Right cardiac atrium (tissue), 5 donors: ENCODE measurements at regions not wholly inside any gene's neighbourhood (a gene's known extent, or its start where the extent isn't known, plus 50 kb on each side); places are given as distances from the start of the nearest gene placed in this dataset.

Experiments
- ATAC-seq, 2 donors: fragments of 200-7000 bp; cut with Tn5 transposase; one replicate each; pipeline versions ENCODE4 v1.8.0 to v1.9.1; 2020; ENCODE audit warnings: moderate library complexity in 2 of 2, mild to moderate bottlenecking in 1 of 2
- DNase-seq, 3 donors: peaks; one replicate each; pipeline ENCODE4 v3.0.0-alpha.2; 2020
- H3K27ac ChIP-seq: one replicate; pipeline ENCODE4 v1.5.1; 2013; ENCODE audit warnings: mild to moderate bottlenecking, low read length, control low read depth, moderate library complexity
- H3K27me3 ChIP-seq: one replicate; pipeline ENCODE4 v1.6.1; 2013; ENCODE audit not compliant: control insufficient read depth, insufficient read depth
- H3K4me1 ChIP-seq: one replicate; pipeline ENCODE4 v1.6.1; 2013; ENCODE audit warnings: low read length; ENCODE audit not compliant: control insufficient read depth, insufficient read depth
- H3K4me3 ChIP-seq: one replicate; pipeline ENCODE4 v1.5.1; 2013; ENCODE audit warnings: low read length, control low read depth
- H3K9me3 ChIP-seq: one replicate; pipeline ENCODE4 v1.6.1; 2013; ENCODE audit warnings: low read length; ENCODE audit not compliant: control insufficient read depth
- WGBS: extraction: QIAGEN DNeasy Blood & Tissue Kit; methylation state at CpG from one replicate; pipeline ENCODE4 v1.1.7; 2013; 5-methylcytosine and 5-hydroxymethylcytosine counted together
- intact Hi-C, 4 donors: fragments of 100-400 bp; cut with DNase I; formaldehyde crosslinking; loops; one replicate each; pipeline versions ENCODE4 v1.11.0 to v1.14.0; 2022 to 2023
- donor health status: healthy with polysubstance abuse.
- donor health status: DM: no; HTN: yes; CAD: no.
- donor health status: DM: no; HTN: no; CAD: no.
- donor health status: DM: no; HTN: yes; CAD: no; lungs with severe emphysema.
- donor health status: DM: yes; HTN: yes; CAD: no.

DNA sequence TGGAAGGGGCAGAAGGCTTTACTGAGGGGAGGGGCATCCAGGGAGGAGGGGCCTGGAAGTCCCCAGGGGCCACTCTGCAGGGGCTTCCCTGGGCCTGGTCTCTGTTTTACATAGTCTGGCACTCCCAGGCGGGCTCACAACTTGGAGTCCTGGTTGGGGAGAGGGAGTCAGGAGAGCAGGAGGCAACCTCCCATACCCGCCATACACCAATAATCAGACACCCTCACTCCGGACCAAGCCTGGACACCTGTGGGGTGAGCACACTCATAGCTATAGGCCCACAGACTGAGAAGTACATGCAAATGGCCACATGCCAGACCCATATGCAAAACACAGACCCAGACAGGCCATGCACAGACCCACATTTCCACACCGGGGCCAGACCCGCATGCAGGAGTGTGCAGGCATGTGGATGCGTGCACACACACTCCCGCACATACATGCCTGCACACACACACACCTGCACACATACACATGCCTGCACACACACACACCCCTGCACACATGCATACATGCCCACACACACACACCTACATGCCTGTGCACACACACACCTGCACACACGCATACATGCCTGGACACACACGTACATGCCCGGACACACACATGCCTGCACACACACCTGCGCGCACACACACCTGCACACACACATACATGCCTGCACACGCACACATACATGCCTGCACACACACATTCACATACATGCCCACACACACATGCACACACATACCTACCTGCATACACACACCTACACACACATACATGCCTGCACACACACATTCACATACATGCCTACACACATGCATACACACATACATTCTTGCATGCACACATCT is 89.5 kb upstream of the RUNX3 start:
- Histone ChIP-seq H3K4me3 (no peak overlapping the region), H3K4me1 (no peaks in the 10 kb centered on the region), H3K27ac (no peak overlapping the region), H3K9me3 (no peaks in the 10 kb centered on the region), H3K27me3 (no peaks in the 10 kb centered on the region)
- peak in 2 of 3 donors; percentile 4 to 25 for DNase-seq
- intact Hi-C loops: no loop called here
- 92% methylated on average over 13 of the region's 13 CpGs for WGBS
- ATAC-seq: no peak

DNA sequence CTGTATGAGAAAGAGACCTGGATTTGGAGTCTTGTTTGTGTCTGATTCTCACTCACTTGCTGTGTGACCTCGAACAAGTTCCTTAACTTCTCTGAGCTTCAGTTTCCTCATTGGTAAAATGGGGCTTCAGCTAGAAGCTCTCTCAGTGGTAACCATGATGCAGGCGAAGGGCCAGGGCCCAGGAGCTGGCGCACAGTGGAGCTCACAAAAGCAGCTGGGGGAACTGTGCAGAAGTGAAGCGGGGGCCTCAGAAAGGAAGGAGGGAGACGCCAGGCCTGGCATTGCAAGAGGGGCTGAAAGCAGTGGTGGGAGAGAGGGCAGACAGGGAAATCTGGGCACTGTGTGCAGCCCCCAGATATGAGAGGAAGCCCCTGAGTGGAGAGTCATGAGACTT is 88.9 kb upstream of the RUNX3 start:
- ATAC-seq: no peak
- peak in 2 of 3 donors; percentile 1 to 18 for DNase-seq
- no peaks in the 10 kb centered on the region for H3K27me3 ChIP-seq

DNA sequence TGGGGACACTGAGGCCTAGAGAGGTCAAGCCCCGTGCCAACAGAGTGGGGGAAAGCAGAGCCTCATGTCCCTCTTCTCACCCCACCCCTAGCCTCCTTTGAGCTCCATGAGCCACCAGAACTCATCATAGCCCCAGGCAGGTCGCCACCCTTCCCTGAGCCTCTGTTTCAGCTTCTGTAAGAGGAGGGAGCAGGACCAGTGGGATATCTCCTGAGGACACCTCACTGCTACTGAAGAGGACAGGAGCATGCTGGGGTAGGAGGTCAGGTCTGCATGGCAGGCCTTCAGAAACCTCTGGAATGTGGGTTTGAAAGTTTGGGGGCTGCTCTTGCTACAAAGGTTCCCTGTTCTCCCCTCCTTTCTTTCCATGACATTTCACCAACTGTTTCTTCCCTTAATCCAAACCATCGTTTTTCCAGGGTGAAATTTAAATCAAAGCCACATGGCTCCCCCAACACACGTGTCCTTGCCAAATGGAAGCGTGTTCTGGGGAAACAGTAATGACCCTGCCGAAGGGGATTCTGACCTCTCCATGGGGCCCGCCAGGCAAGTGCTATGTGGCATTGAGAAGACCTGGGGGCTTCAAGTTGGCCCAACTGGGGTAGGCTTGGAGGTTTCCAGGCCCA is 88.1 kb upstream of the RUNX3 start:
- H3K27me3 ChIP-seq: no peaks in the 10 kb centered on the region
- H3K27ac ChIP-seq: no peak overlapping the region
- 76% methylated on average over 7 of the region's 7 CpGs for WGBS
- ATAC-seq: no peak
- H3K9me3 ChIP-seq: no peaks in the 10 kb centered on the region
- no peak for DNase-seq
- intact Hi-C loops: no loop called here
- H3K4me3 ChIP-seq: no peak overlapping the region
- H3K4me1 ChIP-seq: no peaks in the 10 kb centered on the region

More for the DNA sequence above, 88.9 kb upstream of the RUNX3 start:
- Histone ChIP-seq H3K4me1 (no peaks in the 10 kb centered on the region), H3K9me3 (no peaks in the 10 kb centered on the region), H3K27ac (no peak overlapping the region), H3K4me3 (no peak overlapping the region)
- 89% methylated on average over 5 of the region's 5 CpGs for WGBS
- intact Hi-C loops: no loop called here

DNA sequence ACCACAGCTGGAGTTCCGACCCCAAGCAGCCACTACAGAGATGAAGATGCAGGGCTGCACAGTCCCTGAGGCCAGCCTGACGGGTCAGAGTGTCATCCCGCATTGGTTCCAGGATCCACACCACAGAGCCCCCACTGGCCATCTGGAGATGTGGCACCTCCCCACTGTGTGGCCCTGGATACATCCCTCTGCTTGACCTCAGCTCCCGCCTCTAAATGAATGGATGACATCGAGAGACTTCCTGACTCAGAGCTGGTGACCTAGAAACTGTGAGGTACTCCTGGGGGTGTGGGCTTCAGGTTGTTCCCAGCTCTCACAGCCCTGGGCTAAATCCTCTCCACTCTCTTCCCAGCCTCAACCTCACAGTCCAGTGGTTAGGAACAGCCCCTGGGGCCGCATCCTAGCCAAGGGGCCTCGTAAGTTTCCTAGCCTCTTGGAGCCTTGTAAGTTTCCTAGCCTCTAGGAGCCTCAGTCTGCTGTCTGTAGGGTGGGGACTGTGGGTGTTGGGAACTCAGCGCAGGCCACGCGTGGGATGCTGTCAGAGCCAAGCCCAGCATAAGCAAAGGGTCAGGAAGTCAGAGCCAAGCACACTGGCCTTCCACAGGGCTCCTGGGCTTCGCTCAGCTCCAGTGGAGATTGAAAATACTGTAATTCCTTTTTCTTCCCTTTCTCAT is 87.5 kb upstream of the RUNX3 start:
- Histone ChIP-seq H3K9me3 (no peaks in the 10 kb centered on the region), H3K4me3 (no peak overlapping the region), H3K4me1 (no peaks in the 10 kb centered on the region), H3K27me3 (no peaks in the 10 kb centered on the region), H3K27ac (no peak overlapping the region)
- DNase-seq: peak in 1 of 3 donors; percentile 0
- no peak for ATAC-seq
- WGBS: 73% methylated on average over 11 of the region's 11 CpGs
- intact Hi-C loops: no loop called here

DNA sequence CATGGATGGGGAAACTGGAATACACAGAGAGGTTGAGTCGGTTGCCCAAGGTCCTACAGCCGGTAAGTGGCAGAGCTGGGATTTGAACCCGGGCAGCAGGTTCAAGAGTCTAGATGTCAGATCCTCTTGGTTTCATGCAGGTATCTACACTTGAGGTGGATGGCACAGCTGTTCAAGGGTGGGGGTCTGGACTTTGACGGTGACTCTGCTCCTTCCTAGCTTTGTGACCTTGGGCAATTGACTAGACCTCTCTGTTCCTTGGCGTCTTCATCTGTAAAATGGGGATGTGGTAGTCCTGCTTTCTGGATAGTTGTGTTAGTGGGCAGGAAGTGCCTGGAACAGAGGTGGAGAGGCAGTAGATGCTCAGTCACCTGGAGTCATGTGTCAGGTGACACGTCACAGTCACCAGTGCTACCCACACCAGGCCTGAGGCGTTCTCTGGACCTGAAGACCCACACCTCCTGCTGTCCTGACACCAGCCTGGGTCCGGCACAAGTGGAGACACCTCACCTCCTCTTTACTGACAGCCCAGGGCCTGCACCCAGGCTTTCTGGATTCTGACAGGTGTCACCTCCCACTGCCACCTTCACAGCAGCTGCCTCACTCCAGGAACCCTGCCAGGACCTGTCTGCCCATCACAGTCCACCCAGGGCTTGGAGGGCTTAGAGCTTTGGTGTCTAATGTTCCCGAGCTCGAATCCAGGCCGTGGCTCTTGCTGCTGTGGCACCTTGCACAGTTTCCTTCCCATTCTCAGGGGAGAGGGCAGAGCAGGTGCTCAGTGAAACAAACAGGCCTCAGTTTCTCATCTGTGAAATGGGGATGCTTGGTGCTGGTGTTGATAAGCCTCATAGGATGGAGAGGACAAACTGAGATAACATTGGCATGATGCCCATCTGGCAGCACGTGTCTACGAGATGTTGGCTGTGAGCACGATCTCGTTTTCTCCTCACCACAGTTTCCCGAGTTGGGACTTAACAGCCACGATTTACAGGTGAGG is 83.2 kb upstream of the RUNX3 start:
- intact Hi-C loops: no loop called here
- ATAC-seq (no peak), DNase-seq (peak in 1 of 3 donors; percentile 24)
- no peak overlapping the region for H3K4me3 ChIP-seq
- 78% methylated on average over 17 of the region's 17 CpGs for WGBS
- H3K4me1 ChIP-seq: no peaks in the 10 kb centered on the region
- H3K9me3 ChIP-seq: no peaks in the 10 kb centered on the region
- no peak overlapping the region for H3K27ac ChIP-seq
- no peaks in the 10 kb centered on the region for H3K27me3 ChIP-seq

DNA sequence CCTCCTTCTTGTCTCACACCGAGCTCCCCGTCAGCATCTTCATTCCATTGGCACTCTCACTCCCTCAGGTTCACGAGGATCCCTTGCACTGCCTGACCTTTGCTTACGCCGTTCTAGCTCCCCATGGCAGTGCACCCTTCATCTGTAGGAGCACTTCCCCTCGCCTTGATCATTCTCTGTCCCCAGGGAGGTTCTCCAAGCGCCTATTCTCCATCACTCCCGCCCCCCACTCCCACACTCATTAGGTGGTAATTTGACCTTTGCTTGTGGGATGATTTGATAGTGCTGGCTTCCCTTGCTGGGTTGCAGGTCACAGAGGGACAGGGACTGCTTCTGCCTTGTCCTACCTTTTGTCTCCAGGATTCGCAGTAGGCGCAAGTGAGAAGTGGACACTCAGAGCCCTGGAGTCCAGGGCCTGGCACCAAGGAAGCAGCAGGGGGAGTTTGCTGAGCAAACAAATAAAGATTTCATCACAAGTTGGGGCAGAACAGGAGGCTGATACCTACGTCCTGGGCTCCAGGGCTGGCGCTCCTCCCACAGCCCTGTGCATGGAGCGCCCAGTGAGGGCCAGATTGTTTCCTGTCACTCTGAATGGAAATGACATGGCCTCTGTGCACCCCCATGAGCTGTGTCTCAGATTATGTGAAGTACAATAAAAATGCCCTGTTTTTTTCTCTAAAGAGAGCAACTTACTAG is 82.0 kb upstream of the RUNX3 start:
- no peaks in the 10 kb centered on the region for H3K9me3 ChIP-seq
- no peaks in the 10 kb centered on the region for H3K4me1 ChIP-seq
- WGBS: 59% methylated on average over 13 of the region's 13 CpGs
- H3K27ac ChIP-seq: no peak overlapping the region
- intact Hi-C loops: no loop called here
- no peak overlapping the region for H3K4me3 ChIP-seq
- DNase-seq (peak in 2 of 3 donors; percentile 1 to 14), ATAC-seq (no peak)
- H3K27me3 ChIP-seq: no peaks in the 10 kb centered on the region

DNA sequence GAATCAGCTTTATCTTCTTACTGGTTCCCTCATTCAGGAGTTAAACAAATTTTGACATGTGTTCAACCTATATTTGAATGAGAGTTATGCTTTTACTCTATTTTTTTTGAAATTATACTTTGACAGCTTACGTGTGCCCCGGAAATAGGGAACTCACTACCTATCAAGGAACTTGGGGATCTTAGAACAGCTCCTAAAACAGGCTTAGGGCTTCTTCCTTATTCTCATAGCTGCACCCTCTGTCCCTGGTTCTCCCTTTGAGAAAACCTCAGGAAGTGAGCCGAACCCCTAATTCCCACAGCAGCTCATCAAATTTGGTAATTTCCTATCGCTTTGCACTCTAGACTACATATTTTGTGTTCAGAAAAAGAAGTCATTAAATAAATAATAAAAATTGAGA is 81.2 kb upstream of the RUNX3 start:
- DNase-seq: no peak

DNA sequence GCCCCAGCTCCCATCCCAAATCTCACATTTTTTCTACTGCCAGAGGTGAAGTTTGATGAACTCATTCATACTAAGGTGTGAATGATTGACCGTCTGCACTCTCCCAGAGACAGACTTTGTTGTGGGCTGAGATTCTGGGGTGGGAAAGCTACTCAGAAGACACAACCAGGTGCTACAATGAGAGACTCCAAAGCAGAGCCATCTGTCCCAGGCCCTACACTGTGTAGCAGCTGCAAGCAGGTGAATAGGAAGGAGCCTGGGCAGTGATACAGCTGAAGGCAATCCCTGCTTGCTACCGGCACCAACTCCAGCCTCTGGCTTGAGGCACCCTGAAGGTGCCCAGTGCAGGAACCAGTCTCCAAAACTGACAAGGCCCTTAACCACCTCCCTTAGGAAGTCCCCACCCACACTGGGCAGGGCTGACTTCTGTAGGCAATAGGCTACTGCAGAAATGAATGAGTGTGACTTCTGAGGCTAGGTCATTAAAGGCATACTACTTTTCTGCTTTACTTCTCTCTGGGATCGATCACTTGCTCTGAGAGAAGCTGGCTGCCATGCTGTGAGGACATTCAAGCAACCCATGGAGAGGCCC is 79.7 kb upstream of the RUNX3 start:
- Histone ChIP-seq H3K4me3 (no peak overlapping the region), H3K9me3 (no peaks in the 10 kb centered on the region), H3K27ac (no peak overlapping the region), H3K27me3 (no peaks in the 10 kb centered on the region), H3K4me1 (no peaks in the 10 kb centered on the region)
- 91% methylated on average over 3 of the region's 3 CpGs for WGBS
- no peak for DNase-seq
- no peak for ATAC-seq
- intact Hi-C loops: no loop called here

More for the DNA sequence above, 81.2 kb upstream of the RUNX3 start:
- ATAC-seq: no peak
- intact Hi-C loops: no loop called here
- H3K9me3 ChIP-seq: no peaks in the 10 kb centered on the region
- H3K4me3 ChIP-seq: no peak overlapping the region
- no peaks in the 10 kb centered on the region for H3K27me3 ChIP-seq
- H3K27ac ChIP-seq: no peak overlapping the region
- H3K4me1 ChIP-seq: no peaks in the 10 kb centered on the region
- 76% methylated on average over 4 of the region's 4 CpGs for whole genome bisulfite sequencing

DNA sequence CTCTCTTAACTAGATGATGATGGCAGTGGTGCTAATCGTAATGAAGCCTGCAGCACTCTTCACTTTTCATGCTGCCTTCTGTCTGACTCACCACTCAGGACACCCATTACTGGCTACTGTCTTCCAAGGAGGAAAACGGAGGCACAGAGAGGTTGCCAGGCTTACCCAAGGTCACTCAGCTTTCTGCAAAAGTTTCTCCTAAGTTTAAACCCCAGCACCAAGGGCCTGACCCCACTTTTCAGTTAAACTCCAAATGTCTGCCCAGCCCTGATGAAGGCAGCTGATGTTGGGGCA is 78.1 kb upstream of the RUNX3 start:
- H3K4me1 ChIP-seq: no peaks in the 10 kb centered on the region
- ATAC-seq (no peak), DNase-seq (no peak)
- intact Hi-C loops: no loop called here
- H3K4me3 ChIP-seq: no peak overlapping the region
- H3K27ac ChIP-seq: no peak overlapping the region
- no peaks in the 10 kb centered on the region for H3K9me3 ChIP-seq
- 64% methylated on average over 2 of the region's 2 CpGs for WGBS
- H3K27me3 ChIP-seq: no peaks in the 10 kb centered on the region
